GM19023 (cell line): ENCODE measurements at regions not wholly inside any gene's neighbourhood (a gene's known extent, or its start where the extent isn't known, plus 50 kb on each side); places are given as distances from the start of the nearest gene placed in this dataset.
"Not testable (repeated sequence)": the region's sequence is repeated elsewhere in the genome, so short reads cannot be mapped to it uniquely, and the experiment has no call there.

ENCODE experiments used
- ATAC-seq: cut with Tn5 transposase; IDR thresholded peaks from one replicate; pipeline ENCODE4 v1.9.1; 2021; ENCODE audit warnings: mild to moderate bottlenecking, moderate library complexity; ENCODE audit not compliant: unreplicated experiment

GRCh38 chr7:65613644-65614289 is 240.1 kb downstream of the ZNF92 start:
- ATAC-seq: not testable (repeated sequence)

- not testable (repeated sequence) for ATAC-seq
Measured at GRCh38 chr7:65616111-65616510, 242.5 kb downstream of the ZNF92 start.

- ATAC-seq: not testable (repeated sequence)
Measured at GRCh38 chr7:65620216-65620615, 246.6 kb downstream of the ZNF92 start.

GRCh38 chr7:65621580-65622201 is 248.0 kb downstream of the ZNF92 start:
- ATAC-seq: not testable (repeated sequence)

- not testable (repeated sequence) for ATAC-seq
Measured at GRCh38 chr7:65631236-65631635, 241.6 kb upstream of the VKORC1L1 start.

- not testable (repeated sequence) for ATAC-seq
Measured at GRCh38 chr7:65633587-65634404, 239.1 kb upstream of the VKORC1L1 start.

- not testable (repeated sequence) for ATAC-seq
Measured at GRCh38 chr7:65638918-65639317, 234.0 kb upstream of the VKORC1L1 start.

- not testable (repeated sequence) for ATAC-seq
Measured at GRCh38 chr7:65639717-65640116, 233.2 kb upstream of the VKORC1L1 start.

GRCh38 chr7:65643498-65643897 is 229.4 kb upstream of the VKORC1L1 start:
- not testable (repeated sequence) for ATAC-seq

- ATAC-seq: not testable (repeated sequence)
Measured at GRCh38 chr7:65647153-65647964, 225.5 kb upstream of the VKORC1L1 start.

- not testable (repeated sequence) for ATAC-seq
Measured at GRCh38 chr7:65651174-65651573, 221.7 kb upstream of the VKORC1L1 start.

GRCh38 chr7:65651826-65652592 is 220.9 kb upstream of the VKORC1L1 start:
- not testable (repeated sequence) for ATAC-seq

GRCh38 chr7:65652669-65653068 is 220.2 kb upstream of the VKORC1L1 start:
- not testable (repeated sequence) for ATAC-seq

- ATAC-seq: not testable (repeated sequence)
Measured at GRCh38 chr7:65656494-65657188, 216.2 kb upstream of the VKORC1L1 start.

GRCh38 chr7:65683362-65683761 is 189.5 kb upstream of the VKORC1L1 start:
- not testable (repeated sequence) for ATAC-seq

GRCh38 chr7:65699026-65699714 is 173.7 kb upstream of the VKORC1L1 start:
- ATAC-seq: not testable (repeated sequence)

- ATAC-seq: not testable (repeated sequence)
Measured at GRCh38 chr7:65699715-65700356, 173.0 kb upstream of the VKORC1L1 start.

- not testable (repeated sequence) for ATAC-seq
Measured at GRCh38 chr7:65719123-65719798, 153.6 kb upstream of the VKORC1L1 start.
